NCI-H1105 (cell line): ENCODE measurements at regions not wholly inside any gene's neighbourhood (a gene's known extent, or its start where the extent isn't known, plus 50 kb on each side); places are given as distances from the start of the nearest gene placed in this dataset.

Source experiments
- DNase-seq: peaks from one replicate; lab custom pipeline; 2025; lab: John Stamatoyannopoulos, UW

- no peak for DNase-seq
Observed at GRCh38 chr2:239762106-239762505, 263.0 kb downstream of the NDUFA10 start.

GRCh38 chr2:239760596-239760995, 264.5 kb downstream of the NDUFA10 start:
- no peak for DNase-seq

- no peak for DNase-seq
Observed at GRCh38 chr2:239758279-239758877, 266.8 kb downstream of the NDUFA10 start.

- DNase-seq = no peak
Observed at GRCh38 chr2:239756790-239757760, 268.1 kb downstream of the NDUFA10 start.

- DNase-seq = no peak
Observed at GRCh38 chr2:239756031-239756789, 268.9 kb downstream of the NDUFA10 start.

- no peak for DNase-seq
Observed at GRCh38 chr2:239753401-239753837, 271.7 kb downstream of the NDUFA10 start.

GRCh38 chr2:239752951-239753350, 272.2 kb downstream of the NDUFA10 start:
- no peak for DNase-seq

- DNase-seq = no peak
Observed at GRCh38 chr2:239751679-239752355, 273.3 kb downstream of the NDUFA10 start.

- DNase-seq = no peak
Observed at GRCh38 chr2:239750929-239751678, 274.0 kb downstream of the NDUFA10 start.

- no peak for DNase-seq
Observed at GRCh38 chr2:239750045-239750835, 274.9 kb downstream of the NDUFA10 start.

GRCh38 chr2:239749272-239749873, 275.8 kb downstream of the NDUFA10 start:
- DNase-seq = no peak

GRCh38 chr2:239748811-239749210, 276.3 kb downstream of the NDUFA10 start:
- no peak for DNase-seq

GRCh38 chr2:239747771-239748170, 277.4 kb downstream of the NDUFA10 start:
- DNase-seq = no peak

GRCh38 chr2:239747274-239747673, 277.9 kb downstream of the NDUFA10 start:
- no peak for DNase-seq

GRCh38 chr2:239746559-239747246, 278.4 kb downstream of the NDUFA10 start:
- DNase-seq = no peak

GRCh38 chr2:239745386-239746227, 279.5 kb downstream of the NDUFA10 start:
- DNase-seq = no peak

GRCh38 chr2:239744706-239745340, 280.3 kb downstream of the NDUFA10 start:
- DNase-seq = no peak

GRCh38 chr2:239743206-239743605, 281.9 kb downstream of the NDUFA10 start:
- DNase-seq = no peak
